ENCODE measurements at regions not wholly inside any gene's neighbourhood (a gene's known extent, or its start where the extent isn't known, plus 50 kb on each side); places are given as distances from the start of the nearest gene placed in this dataset.
"Not testable (repeated sequence)": the region's sequence is repeated elsewhere in the genome, so short reads cannot be mapped to it uniquely, and the experiment has no call there.

- no peak for TF ChIP-seq CTCF (IDR thresholded peaks at IDR 0.05; ENCODE audit: control insufficient read depth, extremely low read depth, insufficient read depth)
- no peak for DNase-seq (ENCODE audit: low read depth)
- H3K4me3 ChIP-seq (ENCODE audit: low read depth, low read length), result no peak overlapping the region
These were observed 169.2 kb downstream of the TRIM43 start for GRCh38 chr2:95760806-95761525.

GRCh38 chr2:95761556-95761955 is 169.8 kb downstream of the TRIM43 start:
- H3K4me3 ChIP-seq (ENCODE audit: low read depth, low read length), result no peak overlapping the region
- no peak for DNase-seq (ENCODE audit: low read depth)

GRCh38 chr2:95762023-95763021 is 170.5 kb downstream of the TRIM43 start:
- not testable (repeated sequence) for DNase-seq (ENCODE audit: low read depth); H3K4me3 ChIP-seq (ENCODE audit: low read depth, low read length)

More at GRCh38 chr2:95761556-95761955, 169.8 kb downstream of the TRIM43 start:
- no peak for TF ChIP-seq CTCF (IDR thresholded peaks at IDR 0.05; ENCODE audit: control insufficient read depth, extremely low read depth, insufficient read depth)

- DNase-seq (ENCODE audit: low read depth); H3K4me3 ChIP-seq (ENCODE audit: low read depth, low read length): not testable (repeated sequence)
These were observed 171.3 kb downstream of the TRIM43 start for GRCh38 chr2:95763074-95763473.

- DNase-seq (ENCODE audit: low read depth); H3K4me3 ChIP-seq (ENCODE audit: low read depth, low read length): not testable (repeated sequence)
These were observed 173.2 kb downstream of the TRIM43 start for GRCh38 chr2:95764966-95765365.

GRCh38 chr2:95765925-95766910 is 174.4 kb downstream of the TRIM43 start:
- not testable (repeated sequence) for H3K4me3 ChIP-seq (ENCODE audit: low read depth, low read length); DNase-seq (ENCODE audit: low read depth)

GRCh38 chr2:95767531-95767930 is 175.7 kb downstream of the TRIM43 start:
- H3K4me3 ChIP-seq (ENCODE audit: low read depth, low read length); DNase-seq (ENCODE audit: low read depth): not testable (repeated sequence)

GRCh38 chr2:95767950-95768349 is 176.1 kb downstream of the TRIM43 start:
- not testable (repeated sequence) for DNase-seq (ENCODE audit: low read depth); H3K4me3 ChIP-seq (ENCODE audit: low read depth, low read length)

- not testable (repeated sequence) for DNase-seq (ENCODE audit: low read depth); H3K4me3 ChIP-seq (ENCODE audit: low read depth, low read length)
These were observed 177.5 kb downstream of the TRIM43 start for GRCh38 chr2:95769256-95769655.

GRCh38 chr2:95770726-95771125 is 178.9 kb downstream of the TRIM43 start:
- not testable (repeated sequence) for H3K4me3 ChIP-seq (ENCODE audit: low read depth, low read length); DNase-seq (ENCODE audit: low read depth)

GRCh38 chr2:95774322-95775192 is 182.8 kb downstream of the TRIM43 start:
- not testable (repeated sequence) for DNase-seq (ENCODE audit: low read depth); H3K4me3 ChIP-seq (ENCODE audit: low read depth, low read length)

- DNase-seq (ENCODE audit: low read depth); H3K4me3 ChIP-seq (ENCODE audit: low read depth, low read length): not testable (repeated sequence)
These were observed 183.4 kb downstream of the TRIM43 start for GRCh38 chr2:95775193-95775531.
